ENCODE measurements at regions not wholly inside any gene's neighbourhood (a gene's known extent, or its start where the extent isn't known, plus 50 kb on each side); places are given as distances from the start of the nearest gene placed in this dataset.

- Mint-ChIP-seq H3K36me3 (ENCODE audit: unreplicated experiment) (peaks cover 10% of the 10 kb centered on the region), H3K4me3 (ENCODE audit: unreplicated experiment) (no peak overlapping the region), H3K4me1 (ENCODE audit: low read depth, unreplicated experiment) (no peaks in the 10 kb centered on the region), H3K27ac (ENCODE audit: unreplicated experiment) (no peak overlapping the region), H3K9me3 (ENCODE audit: unreplicated experiment) (peaks cover 6% of the 10 kb centered on the region), H3K27me3 (ENCODE audit: unreplicated experiment) (peaks cover 1% of the 10 kb centered on the region)
- peak; percentile 19 for DNase-seq
- no peak for TF ChIP-seq CTCF (IDR thresholded peaks at IDR 0.05; ENCODE audit: partially characterized antibody, unreplicated experiment)
These were observed 399.1 kb upstream of the NOX3 start for GRCh38 chr6:155854787-155855186.

- H3K27ac Mint-ChIP-seq (ENCODE audit: unreplicated experiment) = no peak overlapping the region
- H3K27me3 Mint-ChIP-seq (ENCODE audit: unreplicated experiment) = peaks cover 1% of the 10 kb centered on the region
These were observed 397.4 kb upstream of the NOX3 start for GRCh38 chr6:155853011-155853410.

GRCh38 chr6:155850408-155850841 lies 394.8 kb upstream of the NOX3 start:
- no peak for TF ChIP-seq CTCF (IDR thresholded peaks at IDR 0.05; ENCODE audit: partially characterized antibody, unreplicated experiment)
- no peak overlapping the region for H3K27ac Mint-ChIP-seq (ENCODE audit: unreplicated experiment)
- no peaks in the 10 kb centered on the region for H3K36me3 Mint-ChIP-seq (ENCODE audit: unreplicated experiment)
- no peaks in the 10 kb centered on the region for H3K27me3 Mint-ChIP-seq (ENCODE audit: unreplicated experiment)
- no peaks in the 10 kb centered on the region for H3K4me1 Mint-ChIP-seq (ENCODE audit: low read depth, unreplicated experiment)
- H3K4me3 Mint-ChIP-seq (ENCODE audit: unreplicated experiment) = no peak overlapping the region
- H3K9me3 Mint-ChIP-seq (ENCODE audit: unreplicated experiment) = no peaks in the 10 kb centered on the region
- DNase-seq = no peak

More at GRCh38 chr6:155853011-155853410, 397.4 kb upstream of the NOX3 start:
- Mint-ChIP-seq H3K4me3 (ENCODE audit: unreplicated experiment) (no peak overlapping the region), H3K4me1 (ENCODE audit: low read depth, unreplicated experiment) (no peaks in the 10 kb centered on the region), H3K9me3 (ENCODE audit: unreplicated experiment) (peaks cover 2% of the 10 kb centered on the region), H3K36me3 (ENCODE audit: unreplicated experiment) (peaks cover under 1% of the 10 kb centered on the region)
- no peak for TF ChIP-seq CTCF (IDR thresholded peaks at IDR 0.05; ENCODE audit: partially characterized antibody, unreplicated experiment)
- no peak for DNase-seq

- no peak for TF ChIP-seq CTCF (IDR thresholded peaks at IDR 0.05; ENCODE audit: partially characterized antibody, unreplicated experiment)
- H3K4me3 Mint-ChIP-seq (ENCODE audit: unreplicated experiment) = no peak overlapping the region
- H3K27ac Mint-ChIP-seq (ENCODE audit: unreplicated experiment) = no peak overlapping the region
- no peaks in the 10 kb centered on the region for H3K4me1 Mint-ChIP-seq (ENCODE audit: low read depth, unreplicated experiment)
- no peaks in the 10 kb centered on the region for H3K9me3 Mint-ChIP-seq (ENCODE audit: unreplicated experiment)
- H3K36me3 Mint-ChIP-seq (ENCODE audit: unreplicated experiment) = no peaks in the 10 kb centered on the region
- DNase-seq = no peak
- H3K27me3 Mint-ChIP-seq (ENCODE audit: unreplicated experiment) = no peaks in the 10 kb centered on the region
These were observed 392.1 kb upstream of the NOX3 start for GRCh38 chr6:155847711-155848110.

GRCh38 chr6:155837474-155837873 lies 381.8 kb upstream of the NOX3 start:
- Mint-ChIP-seq H3K27me3 (ENCODE audit: unreplicated experiment) (no peaks in the 10 kb centered on the region), H3K9me3 (ENCODE audit: unreplicated experiment) (no peaks in the 10 kb centered on the region), H3K4me1 (ENCODE audit: low read depth, unreplicated experiment) (no peaks in the 10 kb centered on the region), H3K36me3 (ENCODE audit: unreplicated experiment) (no peaks in the 10 kb centered on the region), H3K4me3 (ENCODE audit: unreplicated experiment) (no peak overlapping the region), H3K27ac (ENCODE audit: unreplicated experiment) (no peak overlapping the region)
- no peak for DNase-seq
- TF ChIP-seq CTCF (IDR thresholded peaks at IDR 0.05; ENCODE audit: partially characterized antibody, unreplicated experiment) = no peak
